RPMI7951 (cell line): ENCODE measurements at regions not wholly inside any gene's neighbourhood (a gene's known extent, or its start where the extent isn't known, plus 50 kb on each side); places are given as distances from the start of the nearest gene placed in this dataset.

ENCODE experiments used
- DNase-seq: peaks from one replicate; pipeline ENCODE4 v3.0.0-alpha.2; 2012; ENCODE audit warnings: low read depth

DNA sequence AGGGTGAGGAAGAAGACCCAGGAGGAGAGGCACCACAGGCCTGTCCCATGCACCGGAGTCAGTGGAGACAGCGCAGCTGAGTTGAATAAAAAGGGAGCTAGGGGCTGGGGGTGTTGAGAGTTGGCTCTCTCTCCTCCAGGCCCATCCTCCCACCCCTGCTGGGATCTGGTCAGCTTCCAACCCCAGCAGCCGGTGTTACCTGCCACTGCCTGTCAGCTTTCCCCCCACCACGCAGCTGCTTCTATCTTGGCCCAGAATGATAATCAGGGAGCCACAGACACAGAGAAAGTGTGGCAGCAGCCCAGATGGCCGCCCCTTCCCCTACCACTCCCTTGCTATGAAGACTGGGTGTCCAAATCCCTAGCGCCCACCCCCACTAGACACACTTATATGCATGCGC, 120.6 kb upstream of the RPL38 start:
- DNase-seq, result no peak

DNA sequence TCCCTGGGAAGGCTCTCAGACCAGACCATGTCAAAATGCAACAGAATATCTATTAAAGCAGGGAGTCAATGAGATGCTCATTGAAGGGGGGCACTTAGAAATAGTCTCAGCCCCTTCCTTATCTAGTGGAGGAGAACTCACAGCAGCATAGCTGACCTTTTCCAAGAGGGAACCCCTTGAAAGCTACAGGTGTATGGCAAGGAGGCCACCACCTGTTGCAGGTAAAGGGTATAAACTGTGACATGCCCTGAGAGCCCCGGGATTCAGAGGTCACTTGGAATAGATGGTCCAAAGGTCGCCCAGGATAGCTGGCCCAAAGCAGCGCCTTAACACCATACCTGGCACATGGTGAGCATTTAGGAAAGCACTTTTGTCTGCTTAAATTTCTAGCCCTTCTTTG, 120.2 kb upstream of the RPL38 start:
- DNase-seq, result no peak

DNA sequence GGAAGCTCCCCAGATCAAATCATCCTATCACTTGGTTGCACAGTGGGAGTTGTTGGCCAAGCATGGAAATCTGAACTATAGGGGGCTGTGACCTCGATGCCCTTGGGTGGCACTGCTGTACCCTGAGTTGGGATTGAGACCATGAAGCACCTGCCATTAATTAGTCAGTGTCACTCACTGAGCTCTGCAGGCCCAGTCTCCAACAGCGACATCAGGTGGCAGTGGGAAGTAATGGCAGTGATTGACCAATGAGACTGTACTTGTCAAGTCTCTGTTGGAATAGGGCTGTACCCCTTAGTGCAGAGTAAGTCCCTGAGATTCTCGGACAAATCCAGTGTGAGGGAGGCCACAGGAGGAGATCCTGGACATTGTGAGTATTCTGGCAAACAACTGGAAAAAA, 118.0 kb upstream of the RPL38 start:
- DNase-seq, result no peak

DNA sequence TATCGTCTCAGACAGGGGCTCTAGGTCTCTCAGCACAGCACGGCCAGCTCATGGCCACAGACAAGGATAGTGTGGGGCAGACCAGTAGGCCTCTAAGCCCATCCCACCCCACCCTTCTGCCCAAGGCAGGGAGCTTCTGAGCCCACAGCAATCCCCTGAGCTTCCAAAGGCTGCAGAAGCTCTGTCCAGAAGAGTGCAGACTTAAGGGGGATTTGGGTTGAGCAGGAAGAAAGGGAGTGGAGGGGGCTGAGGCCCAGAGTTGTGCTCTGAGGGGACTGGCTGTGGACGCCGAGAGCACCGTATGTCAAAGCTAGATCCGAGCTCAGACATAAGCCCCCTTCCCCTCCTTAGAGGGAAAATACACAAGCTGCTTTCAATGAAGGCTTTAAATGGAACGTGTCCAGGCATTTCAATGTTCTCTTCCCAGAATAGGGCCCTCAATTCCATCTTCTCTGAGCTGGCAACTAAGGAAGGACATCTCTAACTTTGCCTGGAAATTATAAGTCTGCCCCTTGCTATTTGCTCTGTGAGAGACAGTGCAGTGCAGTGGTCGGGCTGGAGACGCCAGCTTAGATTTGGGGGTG, 116.4 kb upstream of the RPL38 start:
- DNase-seq, result no peak

DNA sequence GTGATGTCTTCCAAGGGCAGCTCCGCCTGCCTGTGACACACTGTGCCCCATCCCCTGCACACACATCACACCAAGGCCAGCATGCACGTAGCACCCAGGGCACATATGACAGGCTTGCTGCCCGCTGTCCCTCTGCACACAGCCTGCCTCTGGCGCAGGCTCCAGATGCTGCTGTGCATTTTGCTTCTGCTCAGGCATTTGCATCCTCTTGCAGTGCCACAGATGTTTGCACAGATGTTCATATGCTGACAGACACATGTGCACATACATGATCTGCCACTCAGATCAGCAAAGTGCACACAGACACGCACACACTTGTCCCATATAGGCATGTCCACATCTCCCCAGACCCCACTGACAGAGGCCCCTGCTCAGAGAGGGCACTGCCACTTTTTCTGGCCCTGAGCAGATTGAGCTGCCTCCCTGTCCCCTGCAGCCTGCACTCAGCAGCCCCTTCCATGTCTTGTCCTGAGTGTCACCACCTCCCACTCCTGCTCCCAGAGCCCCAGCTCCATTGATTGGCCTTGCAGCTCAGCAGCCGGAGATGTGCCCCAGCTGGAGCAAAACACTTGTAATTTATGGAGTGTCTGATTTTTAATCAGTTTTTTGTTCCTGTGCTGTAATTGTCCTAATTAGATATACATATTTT, 115.1 kb upstream of the RPL38 start:
- DNase-seq, result no peak

DNA sequence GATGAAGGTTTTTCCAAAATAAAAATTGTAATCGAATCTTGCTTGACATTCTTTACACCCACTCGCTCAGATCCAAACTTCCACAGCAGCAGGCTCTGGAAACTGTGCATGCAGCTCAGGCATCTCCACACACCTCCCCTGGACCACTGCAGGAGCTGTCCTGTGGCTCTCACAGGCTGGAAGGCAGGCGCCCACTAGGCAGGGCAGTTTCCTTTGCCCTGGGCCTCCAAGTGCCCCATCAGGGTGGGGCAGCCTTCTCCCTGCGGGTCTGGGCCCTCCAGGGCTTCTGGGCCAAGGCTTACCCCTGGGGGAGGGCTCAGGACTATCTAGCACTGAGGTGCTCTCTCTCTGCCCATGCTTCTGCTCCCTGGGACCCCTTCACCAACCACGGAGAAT, 114.5 kb upstream of the RPL38 start:
- no peak for DNase-seq

DNA sequence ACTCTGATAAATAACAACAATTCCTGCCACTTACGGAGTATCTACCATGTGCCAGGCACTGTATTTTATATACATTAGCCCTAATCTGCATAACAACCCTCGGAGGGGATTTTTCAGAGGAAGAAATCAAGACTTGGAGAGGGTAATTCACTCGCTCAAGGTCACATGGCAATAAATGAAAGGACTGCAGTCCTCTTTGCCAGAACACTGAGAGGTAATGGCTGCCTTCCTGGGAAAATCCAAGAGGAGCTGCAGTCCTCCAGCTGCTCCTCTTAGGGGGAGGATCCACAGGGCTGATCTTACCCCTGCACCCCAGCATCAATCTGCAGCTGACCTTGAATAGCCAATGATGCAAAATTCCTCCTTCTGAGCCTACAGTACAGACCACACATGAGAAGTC, 114.1 kb upstream of the RPL38 start:
- DNase-seq, result no peak

DNA sequence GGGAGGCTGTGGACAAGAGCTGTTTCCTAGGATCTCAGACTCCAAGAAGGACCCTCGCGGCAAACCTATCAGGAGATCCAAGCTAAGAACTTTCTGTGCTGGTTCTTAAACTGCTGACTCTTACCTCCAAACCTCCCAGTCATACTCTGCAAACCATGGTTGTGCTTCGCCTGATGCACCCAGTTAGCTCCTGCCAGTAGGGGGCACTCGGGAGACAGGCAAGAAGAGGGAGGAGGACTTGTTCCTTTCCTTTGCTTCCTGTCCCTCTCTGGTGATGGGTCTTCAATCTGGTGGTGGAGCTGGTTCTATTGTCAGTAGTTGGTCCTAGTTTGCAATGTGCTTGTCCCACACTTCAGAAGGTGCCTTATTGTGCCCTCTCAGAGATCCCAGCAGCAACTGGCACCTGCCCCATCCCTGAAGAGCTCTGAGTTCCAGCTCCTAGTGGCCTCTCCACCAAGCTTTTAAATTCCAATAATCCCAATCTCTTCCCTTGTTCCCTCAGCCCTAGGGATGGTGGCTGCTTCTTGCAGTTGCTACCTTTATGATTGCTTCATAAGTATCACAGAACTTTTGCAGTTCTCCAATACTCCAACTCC, 113.5 kb upstream of the RPL38 start:
- peak; percentile 24 for DNase-seq

DNA sequence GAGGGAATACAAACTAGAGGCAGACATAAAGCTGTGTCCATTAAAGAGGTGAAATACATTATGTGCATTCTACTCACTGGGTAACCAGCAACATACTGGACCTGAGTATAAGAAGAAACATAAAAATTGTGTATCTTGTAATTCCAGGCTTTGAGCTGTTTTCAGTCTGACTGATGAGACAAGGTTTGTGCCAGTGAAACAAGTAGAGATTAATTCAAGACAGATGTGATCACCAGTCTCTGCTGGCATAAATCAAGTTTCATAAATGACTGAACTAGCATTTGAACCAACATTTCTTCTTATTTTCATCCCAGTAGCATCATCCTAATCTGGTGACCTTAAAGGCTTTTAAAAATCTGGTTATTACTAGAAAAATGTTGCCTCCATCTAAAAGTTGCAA, 108.8 kb upstream of the RPL38 start:
- no peak for DNase-seq

DNA sequence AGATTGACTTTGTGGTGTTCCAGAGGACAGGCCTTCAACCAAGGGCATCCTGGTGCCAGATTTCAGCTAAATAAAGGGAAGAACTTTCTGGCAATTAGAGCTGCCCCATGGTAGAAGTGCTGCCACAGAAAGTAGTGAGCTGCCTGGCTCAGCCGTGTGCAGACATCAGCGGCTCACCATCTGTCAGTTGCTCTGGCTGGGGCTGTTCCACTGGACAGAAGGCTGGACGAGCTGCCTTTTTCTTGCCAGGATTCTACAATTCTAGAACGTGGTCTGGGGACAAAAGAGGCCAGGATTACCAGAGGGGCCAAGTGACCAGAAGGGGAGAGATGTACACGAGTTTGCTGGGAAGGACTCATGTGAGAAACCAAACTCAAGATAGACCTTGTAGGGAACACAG, 107.0 kb upstream of the RPL38 start:
- no peak for DNase-seq

DNA sequence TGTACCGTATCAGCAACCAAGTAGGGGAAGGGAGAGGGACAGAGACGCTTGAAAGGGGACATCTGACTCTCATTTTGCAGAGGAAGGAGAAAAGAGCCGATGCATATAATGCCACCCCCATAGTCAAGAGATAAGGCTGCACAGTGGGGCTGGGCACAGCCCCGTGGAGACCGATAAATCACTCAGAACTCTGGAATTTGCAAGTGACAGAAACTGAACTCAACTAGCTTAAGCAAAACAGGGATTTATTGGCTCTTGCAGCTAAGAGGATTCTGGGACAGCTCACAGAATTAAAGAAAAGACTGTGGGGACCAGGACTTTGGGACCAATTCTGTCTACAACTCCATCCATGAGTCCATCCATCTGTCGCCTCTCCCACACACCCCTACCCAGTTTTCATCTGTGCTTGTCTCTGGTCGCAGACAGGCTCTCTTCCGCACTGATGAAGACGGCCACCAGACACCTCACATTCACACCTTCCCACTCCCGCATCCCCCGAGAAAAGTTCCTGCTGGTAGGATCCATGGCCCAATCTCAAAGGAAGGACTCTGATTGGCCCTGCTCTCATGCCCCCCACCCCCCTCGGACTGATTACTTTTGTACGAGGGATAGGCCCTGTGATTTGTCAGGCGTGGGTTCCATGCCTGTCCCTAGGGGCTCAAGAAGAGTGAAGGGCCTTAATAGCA, 105.9 kb upstream of the RPL38 start:
- no peak for DNase-seq

DNA sequence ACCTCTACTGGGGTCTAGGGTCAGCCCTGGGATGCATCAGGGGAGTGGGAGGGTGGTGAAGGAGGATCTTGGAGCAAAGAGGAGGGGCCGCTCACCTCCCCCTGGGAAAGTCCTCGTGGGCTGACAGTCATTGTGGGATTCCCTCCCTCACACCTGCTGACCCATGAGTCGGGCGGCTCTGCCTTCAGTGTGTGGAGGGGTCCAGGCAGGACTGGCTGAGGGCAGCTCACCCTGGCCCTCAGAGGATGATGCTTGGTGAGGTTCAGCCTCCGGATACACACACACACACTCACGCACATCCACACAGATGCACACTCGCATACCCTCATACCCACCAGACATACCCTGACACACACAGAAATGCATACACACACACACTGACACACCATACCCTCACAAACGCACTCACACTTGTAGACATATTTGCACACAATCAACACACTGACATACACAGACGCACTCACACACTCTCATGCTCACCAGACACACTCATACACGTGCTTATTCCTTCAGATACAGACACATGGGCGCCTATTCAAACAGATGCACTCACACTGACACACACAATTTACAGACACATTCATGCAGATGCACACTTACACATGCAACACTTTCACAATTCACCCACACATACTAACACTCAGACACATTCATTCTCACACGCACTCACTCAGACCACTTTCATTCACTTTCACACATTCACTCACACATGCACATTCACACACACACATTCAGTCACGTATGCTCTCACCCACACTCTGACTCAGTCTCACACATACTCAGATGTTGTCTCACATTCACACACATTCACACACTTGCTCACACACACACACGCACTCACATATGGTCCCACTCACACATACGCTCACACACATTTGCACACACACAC, 105.1 kb upstream of the RPL38 start:
- no peak for DNase-seq

DNA sequence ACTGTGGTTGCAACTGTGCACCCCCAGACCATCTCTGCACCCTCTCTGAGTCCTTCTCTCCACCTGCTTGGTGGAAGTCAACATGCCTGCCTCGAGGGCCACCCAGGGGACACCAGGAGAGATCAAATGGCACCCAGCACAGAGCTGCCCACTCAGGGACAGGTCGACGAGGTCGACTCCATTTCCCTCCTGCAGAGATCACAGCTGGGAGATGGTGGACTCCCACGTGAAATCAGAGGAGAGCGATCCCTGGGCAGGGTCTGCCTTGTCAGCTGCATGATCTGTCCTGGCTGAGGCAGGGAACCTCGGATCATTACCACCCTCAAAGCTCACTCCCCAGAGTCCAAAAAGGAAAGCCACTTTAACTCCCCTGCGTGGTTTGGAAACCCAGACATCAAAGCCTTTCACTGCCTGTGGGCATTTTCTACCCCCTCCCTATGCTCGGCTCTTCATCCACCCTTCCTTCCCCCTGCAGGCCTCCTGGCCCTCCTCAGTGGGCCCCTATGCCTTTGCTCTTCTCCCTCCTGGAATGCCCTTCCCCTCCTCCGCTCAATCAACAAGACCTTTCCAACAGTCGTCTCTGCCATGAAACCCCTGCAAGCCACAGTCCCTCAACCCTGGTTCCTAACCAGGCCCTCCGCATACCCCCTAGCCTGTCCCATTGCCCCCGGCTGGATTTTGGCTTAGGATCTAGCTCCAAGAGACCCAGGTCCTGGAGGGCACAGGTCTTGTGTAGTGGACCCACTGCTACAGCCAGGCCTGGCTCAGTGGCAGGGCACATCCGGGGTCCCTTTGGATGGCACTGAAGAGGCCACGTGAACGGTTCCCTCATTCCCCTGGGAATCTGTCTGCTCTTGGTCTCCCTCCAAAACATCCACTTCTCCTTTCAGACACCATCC, 103.8 kb upstream of the RPL38 start:
- no peak for DNase-seq

DNA sequence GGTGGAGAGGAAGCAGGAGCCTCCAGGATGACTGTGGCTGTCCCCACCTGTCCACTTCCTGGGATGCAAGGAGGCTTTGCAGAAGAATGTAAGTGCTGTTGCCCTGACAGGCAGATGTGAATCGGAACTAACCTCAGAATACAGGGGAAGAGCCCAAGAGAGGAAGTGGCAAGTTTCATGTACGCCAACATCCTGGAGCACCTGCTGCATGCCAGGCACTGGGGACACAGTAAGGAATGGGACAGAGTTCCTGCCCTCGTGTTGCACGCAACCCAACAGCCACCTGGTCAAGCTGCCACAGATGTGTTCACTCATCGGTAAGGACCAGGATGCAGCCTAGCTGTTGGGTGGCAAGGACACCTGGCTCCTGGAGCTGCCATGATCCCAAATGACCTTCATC, 98.6 kb upstream of the RPL38 start:
- DNase-seq, result no peak

DNA sequence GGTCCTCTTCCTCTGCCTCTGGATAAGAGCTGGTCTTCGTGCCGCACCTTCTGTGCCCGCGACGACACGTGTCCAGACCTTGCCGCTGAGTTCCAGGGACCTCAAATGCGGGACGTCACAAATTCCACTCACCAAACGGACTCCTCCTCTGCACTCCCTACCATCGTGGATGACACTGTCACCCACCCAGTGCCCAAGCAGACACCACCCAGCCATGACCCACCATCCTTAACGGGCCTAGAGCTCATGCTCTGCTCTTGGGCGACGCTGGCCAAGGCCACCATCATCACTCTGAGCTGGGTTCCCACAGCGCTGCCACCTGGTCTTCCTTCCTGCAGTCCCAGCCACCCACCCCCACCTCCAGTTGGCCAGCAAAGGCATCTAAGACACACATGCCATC, 96.4 kb upstream of the RPL38 start:
- DNase-seq, result no peak

DNA sequence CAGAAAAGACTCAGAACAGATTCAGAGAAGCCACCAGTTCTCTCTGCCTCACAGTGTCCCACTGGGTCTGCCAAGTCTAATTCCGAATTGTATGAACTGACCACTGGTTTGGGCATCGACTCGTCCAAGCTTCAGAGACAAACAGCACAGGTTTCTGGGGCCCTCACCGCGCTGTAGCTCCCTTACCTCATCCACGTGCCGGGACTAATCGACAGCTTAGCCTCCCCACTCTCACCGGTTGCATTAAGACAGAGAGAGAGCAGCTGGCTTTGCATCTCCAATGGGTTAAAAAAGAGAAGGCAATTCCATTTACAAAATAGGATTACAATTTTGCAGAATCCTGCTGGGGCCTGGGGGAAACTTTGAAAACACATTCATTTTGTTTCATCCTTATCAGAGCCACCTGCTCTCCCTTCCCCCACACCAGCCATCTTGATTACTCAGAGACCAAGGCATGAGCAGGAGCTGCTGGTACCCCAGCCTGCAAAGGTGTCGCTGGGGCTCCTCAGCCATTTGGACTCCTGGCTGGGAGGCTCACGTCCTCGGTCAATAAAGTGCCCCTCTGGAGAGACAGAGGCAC, 95.3 kb upstream of the RPL38 start:
- DNase-seq, result no peak

DNA sequence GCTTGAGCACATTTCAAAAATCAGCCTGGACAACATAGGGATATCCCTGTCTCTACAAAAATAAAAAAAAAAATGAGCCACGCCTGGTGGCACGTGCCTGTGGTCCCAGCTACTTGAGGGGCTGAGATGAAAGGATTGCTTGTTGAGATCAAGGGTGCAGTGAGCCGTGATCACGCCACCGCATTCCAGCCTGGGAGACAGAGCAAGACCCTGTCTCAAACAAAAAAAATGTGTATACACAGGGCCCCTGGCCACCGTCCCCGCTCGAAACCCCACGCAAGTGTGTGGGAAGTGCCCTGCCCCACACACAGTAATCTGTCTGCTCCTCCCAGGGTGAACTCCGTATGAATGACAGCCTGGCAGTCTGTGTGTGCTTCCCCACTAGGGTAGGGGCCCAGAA, 93.0 kb upstream of the RPL38 start:
- no peak for DNase-seq

DNA sequence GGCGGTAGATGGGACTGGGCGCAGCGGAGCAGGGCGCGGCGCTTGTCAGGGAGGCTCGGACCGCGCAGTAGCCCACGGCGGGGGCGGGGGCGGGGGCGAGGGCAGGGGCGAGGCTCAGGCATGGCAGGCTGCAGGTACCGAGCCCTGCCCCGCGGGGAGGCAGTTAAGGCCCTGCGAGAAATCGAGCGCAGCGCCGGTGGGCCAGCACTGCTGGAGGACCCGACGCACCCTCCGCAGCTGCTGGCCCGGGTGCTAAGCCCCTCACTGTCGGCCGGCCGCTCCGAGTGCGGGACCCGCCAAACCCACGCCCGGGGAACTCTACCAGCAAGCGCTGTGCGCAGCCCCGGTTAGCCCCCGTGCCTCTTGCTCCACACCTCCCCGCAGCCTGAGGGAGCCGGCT, 90.2 kb upstream of the RPL38 start:
- DNase-seq, result no peak

DNA sequence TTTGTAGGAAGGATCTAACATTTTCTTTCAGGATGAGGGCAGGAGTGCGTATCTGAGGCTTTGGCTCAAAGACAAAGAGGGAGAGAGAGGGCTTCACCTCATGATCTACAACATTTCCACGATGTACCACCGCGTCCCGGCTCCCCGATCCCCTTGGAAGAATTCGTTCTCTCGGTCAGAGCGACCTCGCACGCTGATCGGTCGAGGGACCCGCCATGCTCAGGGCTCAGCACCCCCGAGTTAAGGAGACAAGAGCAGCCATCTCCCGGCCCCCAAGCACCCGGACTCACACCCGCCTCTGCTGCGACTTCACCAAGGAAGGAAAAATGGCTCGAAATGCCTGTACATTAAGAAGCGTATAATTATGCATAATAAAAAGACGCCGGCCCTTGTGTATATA, 89.5 kb upstream of the RPL38 start:
- no peak for DNase-seq

DNA sequence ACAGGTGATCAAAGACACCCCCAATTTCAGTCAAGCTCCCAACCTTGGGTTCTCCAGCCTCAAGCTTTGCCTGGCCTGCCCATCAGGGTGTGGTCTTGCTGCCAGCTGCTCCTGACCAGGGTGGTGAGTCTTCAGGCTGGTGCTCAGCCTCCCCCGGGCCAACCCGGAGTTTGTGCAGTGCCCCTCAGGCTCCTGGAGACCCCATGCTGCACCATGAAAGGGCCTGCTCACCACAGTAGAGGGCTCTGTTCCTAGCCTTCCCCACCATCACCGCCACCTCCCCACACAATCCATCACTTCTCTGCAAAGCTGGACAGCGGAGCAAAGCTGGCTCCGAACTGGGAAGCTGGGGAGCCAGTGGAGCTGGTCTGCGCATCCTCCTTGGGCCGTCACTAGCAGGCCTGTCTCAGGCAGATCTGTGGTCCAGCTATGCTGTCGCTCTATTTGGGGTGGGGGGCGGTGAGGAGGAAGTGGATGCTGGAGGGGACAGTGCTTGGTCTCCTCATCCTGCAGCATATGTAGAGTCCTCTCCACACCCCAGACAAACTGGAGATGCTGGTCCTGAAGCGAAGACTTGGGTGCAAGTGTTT, 88.5 kb upstream of the RPL38 start:
- DNase-seq, result no peak
